MG63 (cell line): ENCODE measurements at regions not wholly inside any gene's neighbourhood (a gene's known extent, or its start where the extent isn't known, plus 50 kb on each side); places are given as distances from the start of the nearest gene placed in this dataset.

ENCODE experiments used
- DNase-seq: peaks from one replicate; pipeline ENCODE4 v3.0.0-alpha.2; 2020
- H3K27me3 ChIP-seq: fragments of 250-450 bp; sonication (Bioruptor Pico); 2 replicates; pipeline ENCODE4 v1.5.1; 2020; ENCODE audit warnings: mild to moderate bottlenecking, moderate library complexity
- H3K36me3 ChIP-seq: fragments of 250-450 bp; sonication (Bioruptor Pico); 2 replicates; pipeline ENCODE4 v1.5.1; 2020; ENCODE audit warnings: mild to moderate bottlenecking, moderate library complexity
- H3K4me3 ChIP-seq: fragments of 250-450 bp; sonication (Bioruptor Pico); 2 replicates; pipeline ENCODE4 v1.5.1; 2020; ENCODE audit warnings: mild to moderate bottlenecking, moderate library complexity
- H3K9me3 ChIP-seq: fragments of 250-450 bp; sonication (Bioruptor Pico); 2 replicates; pipeline ENCODE4 v1.5.1; 2020; ENCODE audit warnings: mild to moderate bottlenecking, moderate library complexity

- Histone ChIP-seq H3K27me3 (no peaks in the 10 kb centered on the region), H3K4me3 (no peak overlapping the region), H3K36me3 (no peaks in the 10 kb centered on the region), H3K9me3 (peaks cover 13% of the 10 kb centered on the region)
- DNase-seq = peak; percentile 80
Measured at GRCh38 chr3:194536871-194537637, 50.3 kb upstream of the ATP13A3 start.
